ENCODE measurements at regions not wholly inside any gene's neighbourhood (a gene's known extent, or its start where the extent isn't known, plus 50 kb on each side); places are given as distances from the start of the nearest gene placed in this dataset.

DNA sequence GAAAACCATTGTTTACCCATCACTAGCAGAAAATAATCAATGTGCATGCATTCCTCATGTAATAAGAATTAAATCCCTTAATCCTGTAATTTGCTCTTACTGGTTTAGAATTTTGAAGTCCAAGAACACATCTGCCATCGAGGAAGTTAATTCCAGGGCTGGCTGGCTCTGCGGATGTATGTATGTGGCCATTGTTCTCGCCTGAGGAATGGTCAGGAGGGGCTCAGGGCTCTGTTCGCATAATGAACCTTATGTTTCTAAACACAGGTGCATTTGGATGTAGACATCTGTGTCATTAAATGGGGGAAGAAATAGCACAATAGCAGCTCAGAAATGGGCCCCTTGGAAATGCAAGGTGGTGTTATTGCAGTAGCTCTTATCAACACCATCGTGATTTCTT, 148.6 kb upstream of the GAS1 start:
- no peak for TF ChIP-seq EP300 (IDR thresholded peaks at IDR 0.05)
- TF ChIP-seq, protein P1, sequence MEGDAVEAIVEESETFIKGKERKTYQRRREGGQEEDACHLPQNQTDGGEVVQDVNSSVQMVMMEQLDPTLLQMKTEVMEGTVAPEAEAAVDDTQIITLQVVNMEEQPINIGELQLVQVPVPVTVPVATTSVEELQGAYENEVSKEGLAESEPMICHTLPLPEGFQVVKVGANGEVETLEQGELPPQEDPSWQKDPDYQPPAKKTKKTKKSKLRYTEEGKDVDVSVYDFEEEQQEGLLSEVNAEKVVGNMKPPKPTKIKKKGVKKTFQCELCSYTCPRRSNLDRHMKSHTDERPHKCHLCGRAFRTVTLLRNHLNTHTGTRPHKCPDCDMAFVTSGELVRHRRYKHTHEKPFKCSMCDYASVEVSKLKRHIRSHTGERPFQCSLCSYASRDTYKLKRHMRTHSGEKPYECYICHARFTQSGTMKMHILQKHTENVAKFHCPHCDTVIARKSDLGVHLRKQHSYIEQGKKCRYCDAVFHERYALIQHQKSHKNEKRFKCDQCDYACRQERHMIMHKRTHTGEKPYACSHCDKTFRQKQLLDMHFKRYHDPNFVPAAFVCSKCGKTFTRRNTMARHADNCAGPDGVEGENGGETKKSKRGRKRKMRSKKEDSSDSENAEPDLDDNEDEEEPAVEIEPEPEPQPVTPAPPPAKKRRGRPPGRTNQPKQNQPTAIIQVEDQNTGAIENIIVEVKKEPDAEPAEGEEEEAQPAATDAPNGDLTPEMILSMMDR (IDR thresholded peaks at IDR 0.05): no peak

All from suprapubic skin (tissue), 3 donors.